GM23338 (cell line): ENCODE measurements at regions not wholly inside any gene's neighbourhood (a gene's known extent, or its start where the extent isn't known, plus 50 kb on each side); places are given as distances from the start of the nearest gene placed in this dataset.
A peak's percentile ranks its signal among the peaks of the same experiment; 100 is the strongest.

Experiments used
- ATAC-seq: fragments of 200-7000 bp; cut with Tn5 transposase; 3 replicates; pipeline ENCODE4 v1.9.1; 2020
- DNase-seq: peaks from one replicate; pipeline ENCODE4 v3.0.0-alpha.2; 2015; ENCODE audit warnings: low spot score
- H2AFZ ChIP-seq: fragments of 200-600 bp; sonication (generic); 2 replicates; pipeline ENCODE4 v1.8.0; 2016; ENCODE audit warnings: antibody characterized with exemption, mild to moderate bottlenecking, moderate library complexity
- H3F3A ChIP-seq: fragments of 200-600 bp; sonication (generic); replicated peaks from 2 replicates; pipeline ENCODE4 v1.8.0; 2017; ENCODE audit warnings: antibody characterized with exemption, mixed run types, low read depth
- H3K27ac ChIP-seq: fragments of 200-600 bp; sonication (generic); 2 replicates; pipeline ENCODE4 v1.6.1; 2016; ENCODE audit warnings: low read depth
- H3K27me3 ChIP-seq: fragments of 200-600 bp; sonication (generic); 2 replicates; pipeline ENCODE4 v1.8.0; 2016; ENCODE audit warnings: mild to moderate bottlenecking, mixed run types, moderate library complexity; ENCODE audit not compliant: insufficient read depth
- H3K36me3 ChIP-seq: fragments of 200-600 bp; sonication (generic); 2 replicates; pipeline ENCODE4 v1.8.0; 2016; ENCODE audit warnings: mild to moderate bottlenecking; ENCODE audit not compliant: insufficient read depth
- H3K4me1 ChIP-seq: fragments of 200-600 bp; sonication (generic); 2 replicates; pipeline ENCODE4 v1.8.0; 2016; ENCODE audit warnings: mild to moderate bottlenecking, moderate library complexity; ENCODE audit not compliant: insufficient read depth
- H3K4me2 ChIP-seq: fragments of 200-600 bp; sonication (generic); 2 replicates; pipeline ENCODE4 v1.7.1; 2017; ENCODE audit warnings: mixed run types
- H3K4me3 ChIP-seq: fragments of 200-600 bp; sonication (generic); 2 replicates; pipeline ENCODE4 v1.6.1; 2016; ENCODE audit warnings: mixed run types
- H3K79me2 ChIP-seq: fragments of 200-600 bp; sonication (generic); replicated peaks from 2 replicates; pipeline ENCODE4 v1.8.0; 2017; ENCODE audit warnings: mild to moderate bottlenecking; ENCODE audit not compliant: insufficient read depth
- H3K9me2 ChIP-seq: fragments of 200-600 bp; sonication (generic); 2 replicates; pipeline ENCODE4 v1.8.0; 2017; ENCODE audit not compliant: insufficient read depth
- H4K20me1 ChIP-seq: fragments of 200-600 bp; sonication (generic); replicated peaks from 2 replicates; pipeline ENCODE4 v1.8.0; 2017; ENCODE audit warnings: mild to moderate bottlenecking; ENCODE audit not compliant: insufficient read depth
- H3K27ac Mint-ChIP-seq: 2 replicates; pipeline ENCODE4 v1.8.0; 2020; ENCODE audit warnings: inconsistent platforms, mild to moderate bottlenecking, moderate library complexity, mixed read lengths
- H3K27me3 Mint-ChIP-seq: 3 replicates; pipeline ENCODE4 v1.8.0; 2022; ENCODE audit warnings: low read depth, mild to moderate bottlenecking, moderate library complexity, mixed read lengths, inconsistent platforms; ENCODE audit not compliant: insufficient read depth, poor library complexity
- H3K36me3 Mint-ChIP-seq: 3 replicates; pipeline ENCODE4 v1.8.0; 2021; ENCODE audit warnings: low read depth, mild to moderate bottlenecking, inconsistent platforms, moderate library complexity, mixed read lengths
- H3K4me1 Mint-ChIP-seq: 3 replicates; pipeline ENCODE4 v1.8.0; 2020; ENCODE audit warnings: mild to moderate bottlenecking, inconsistent platforms, mixed read lengths
- H3K4me3 Mint-ChIP-seq: 3 replicates; pipeline ENCODE4 v1.8.0; 2021; ENCODE audit warnings: moderate library complexity, mild to moderate bottlenecking, inconsistent platforms, mixed read lengths
- H3K9me3 Mint-ChIP-seq: 3 replicates; pipeline ENCODE4 v1.8.0; 2020; ENCODE audit warnings: moderate library complexity, mild to moderate bottlenecking, inconsistent platforms, mixed read lengths
- CREB1 ChIP-seq: fragments of 250-450 bp; sonication (Bioruptor Pico); IDR thresholded peaks from 2 replicates; pipeline ENCODE4 v1.5.0; 2020; ENCODE audit warnings: low read depth, mild to moderate bottlenecking, moderate library complexity
- CTCF ChIP-seq, 2 experiments: fragments of 200-600 bp in 1 of 2; sonication (generic) in 1 of 2; conservative IDR thresholded peaks; 2 replicates each; pipeline versions ENCODE4 v1.5.1 to v1.6.1; 2016 to 2017; ENCODE audit warnings: antibody characterized with exemption in 2 of 2, low read depth in 2 of 2, mild to moderate bottlenecking in 2 of 2, moderate library complexity in 1 of 2
- EZH2 ChIP-seq: fragments of 200-600 bp; sonication (generic); IDR thresholded peaks from one replicate; pipeline ENCODE4 v1.8.0; 2017; ENCODE audit warnings: antibody characterized with exemption, mild to moderate bottlenecking, low read depth; ENCODE audit not compliant: unreplicated experiment
- EZH2phosphoT487 ChIP-seq: fragments of 200-600 bp; sonication (generic); IDR thresholded peaks from one replicate; pipeline ENCODE4 v1.8.1; 2018; ENCODE audit warnings: antibody characterized with exemption; ENCODE audit not compliant: unreplicated experiment
- JUNB ChIP-seq: IDR thresholded peaks from one replicate; pipeline ENCODE4 v1.6.1; 2016; ENCODE audit warnings: antibody characterized with exemption; ENCODE audit not compliant: unreplicated experiment
- NANOG ChIP-seq: IDR thresholded peaks from 2 replicates; pipeline ENCODE4 v1.6.1; 2016; ENCODE audit warnings: antibody characterized with exemption, borderline replicate concordance
- POLR2AphosphoS5 ChIP-seq: IDR thresholded peaks from 2 replicates; pipeline ENCODE4 v1.6.1; 2016; ENCODE audit warnings: antibody characterized with exemption, low read depth
- STAT1 ChIP-seq: IDR thresholded peaks from one replicate; pipeline ENCODE4 v1.6.1; 2016; ENCODE audit warnings: antibody characterized with exemption; ENCODE audit not compliant: unreplicated experiment
- ZNF114 ChIP-seq: fragments of 250-450 bp; sonication (Bioruptor Pico); IDR thresholded peaks from 2 replicates; pipeline ENCODE4 v1.5.0; 2020; ENCODE audit warnings: mild to moderate bottlenecking, moderate library complexity
- ZNF331 ChIP-seq: fragments of 250-450 bp; sonication (Bioruptor Pico); IDR thresholded peaks from 2 replicates; pipeline ENCODE4 v1.5.0; 2020; ENCODE audit warnings: low read depth, mild to moderate bottlenecking, moderate library complexity
- TF ChIP-seq, protein P1 (sequence below): fragments of 250-450 bp; sonication (Bioruptor Pico); IDR thresholded peaks from 2 replicates; pipeline ENCODE4 v1.5.0; 2020; ENCODE audit warnings: mild to moderate bottlenecking, moderate library complexity
- TF ChIP-seq, protein P2 (sequence below): IDR thresholded peaks from 2 replicates; pipeline ENCODE4 v1.6.1; 2016; ENCODE audit warnings: antibody characterized with exemption
- TF ChIP-seq, protein P3 (sequence below): IDR thresholded peaks from one replicate; pipeline ENCODE4 v1.6.1; 2018; ENCODE audit warnings: antibody characterized with exemption; ENCODE audit not compliant: unreplicated experiment

DNA sequence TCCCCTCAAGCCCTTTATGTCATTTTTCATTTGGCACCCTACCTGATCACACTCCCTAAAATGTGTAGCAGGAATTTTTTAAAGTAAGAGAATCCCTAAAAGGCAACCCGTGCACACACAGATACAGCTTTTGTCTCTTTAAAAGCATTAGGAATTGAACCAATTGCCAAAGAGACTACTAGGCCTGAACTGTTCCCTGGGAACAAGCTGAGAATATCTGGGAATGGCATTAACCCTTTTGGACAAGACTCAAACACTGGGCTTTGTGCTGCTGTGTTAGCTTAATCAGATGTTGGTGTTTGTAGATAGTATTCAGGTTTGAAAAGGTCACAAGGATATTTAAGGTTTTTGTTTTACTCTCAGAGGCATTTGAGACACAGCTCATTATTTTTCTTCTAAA, 414.4 kb upstream of the PDZRN3 start:
- Histone ChIP-seq H3K36me3 (no peaks in the 10 kb centered on the region), H3K4me2 (no peak overlapping the region), H3K79me2 (no peaks in the 10 kb centered on the region), H2AFZ (no peak overlapping the region; the same call in 1 of the 2 replicates), H4K20me1 (no peaks in the 10 kb centered on the region), H3K27me3 (no peaks in the 10 kb centered on the region), H3K4me1 (no peaks in the 10 kb centered on the region; the same call in 1 of the 2 replicates), H3F3A (no peaks in the 10 kb centered on the region), H3K9me2 (peaks cover 7% of the 10 kb centered on the region; the same call in 1 of the 2 replicates), H3K4me3 (no peak overlapping the region), H3K27ac (no peak overlapping the region)
- Mint-ChIP-seq H3K27ac (0 out of 2 replicates have a peak overlapping the region, but pooled peaks have one; percentile 9), H3K36me3 (no peaks in the 10 kb centered on the region), H3K27me3 (no peaks in the 10 kb centered on the region), H3K4me1 (peaks cover 4% of the 10 kb centered on the region; the same call in 2 of the 3 replicates), H3K9me3 (no peaks in the 10 kb centered on the region), H3K4me3 (no peak overlapping the region)
- DNase-seq (no peak), ATAC-seq (no peak)
- no peak for TF ChIP-seq ZNF114 (CRISPR knock-in tag)
- no peak for TF ChIP-seq POLR2AphosphoS5
- TF ChIP-seq, protein P1, sequence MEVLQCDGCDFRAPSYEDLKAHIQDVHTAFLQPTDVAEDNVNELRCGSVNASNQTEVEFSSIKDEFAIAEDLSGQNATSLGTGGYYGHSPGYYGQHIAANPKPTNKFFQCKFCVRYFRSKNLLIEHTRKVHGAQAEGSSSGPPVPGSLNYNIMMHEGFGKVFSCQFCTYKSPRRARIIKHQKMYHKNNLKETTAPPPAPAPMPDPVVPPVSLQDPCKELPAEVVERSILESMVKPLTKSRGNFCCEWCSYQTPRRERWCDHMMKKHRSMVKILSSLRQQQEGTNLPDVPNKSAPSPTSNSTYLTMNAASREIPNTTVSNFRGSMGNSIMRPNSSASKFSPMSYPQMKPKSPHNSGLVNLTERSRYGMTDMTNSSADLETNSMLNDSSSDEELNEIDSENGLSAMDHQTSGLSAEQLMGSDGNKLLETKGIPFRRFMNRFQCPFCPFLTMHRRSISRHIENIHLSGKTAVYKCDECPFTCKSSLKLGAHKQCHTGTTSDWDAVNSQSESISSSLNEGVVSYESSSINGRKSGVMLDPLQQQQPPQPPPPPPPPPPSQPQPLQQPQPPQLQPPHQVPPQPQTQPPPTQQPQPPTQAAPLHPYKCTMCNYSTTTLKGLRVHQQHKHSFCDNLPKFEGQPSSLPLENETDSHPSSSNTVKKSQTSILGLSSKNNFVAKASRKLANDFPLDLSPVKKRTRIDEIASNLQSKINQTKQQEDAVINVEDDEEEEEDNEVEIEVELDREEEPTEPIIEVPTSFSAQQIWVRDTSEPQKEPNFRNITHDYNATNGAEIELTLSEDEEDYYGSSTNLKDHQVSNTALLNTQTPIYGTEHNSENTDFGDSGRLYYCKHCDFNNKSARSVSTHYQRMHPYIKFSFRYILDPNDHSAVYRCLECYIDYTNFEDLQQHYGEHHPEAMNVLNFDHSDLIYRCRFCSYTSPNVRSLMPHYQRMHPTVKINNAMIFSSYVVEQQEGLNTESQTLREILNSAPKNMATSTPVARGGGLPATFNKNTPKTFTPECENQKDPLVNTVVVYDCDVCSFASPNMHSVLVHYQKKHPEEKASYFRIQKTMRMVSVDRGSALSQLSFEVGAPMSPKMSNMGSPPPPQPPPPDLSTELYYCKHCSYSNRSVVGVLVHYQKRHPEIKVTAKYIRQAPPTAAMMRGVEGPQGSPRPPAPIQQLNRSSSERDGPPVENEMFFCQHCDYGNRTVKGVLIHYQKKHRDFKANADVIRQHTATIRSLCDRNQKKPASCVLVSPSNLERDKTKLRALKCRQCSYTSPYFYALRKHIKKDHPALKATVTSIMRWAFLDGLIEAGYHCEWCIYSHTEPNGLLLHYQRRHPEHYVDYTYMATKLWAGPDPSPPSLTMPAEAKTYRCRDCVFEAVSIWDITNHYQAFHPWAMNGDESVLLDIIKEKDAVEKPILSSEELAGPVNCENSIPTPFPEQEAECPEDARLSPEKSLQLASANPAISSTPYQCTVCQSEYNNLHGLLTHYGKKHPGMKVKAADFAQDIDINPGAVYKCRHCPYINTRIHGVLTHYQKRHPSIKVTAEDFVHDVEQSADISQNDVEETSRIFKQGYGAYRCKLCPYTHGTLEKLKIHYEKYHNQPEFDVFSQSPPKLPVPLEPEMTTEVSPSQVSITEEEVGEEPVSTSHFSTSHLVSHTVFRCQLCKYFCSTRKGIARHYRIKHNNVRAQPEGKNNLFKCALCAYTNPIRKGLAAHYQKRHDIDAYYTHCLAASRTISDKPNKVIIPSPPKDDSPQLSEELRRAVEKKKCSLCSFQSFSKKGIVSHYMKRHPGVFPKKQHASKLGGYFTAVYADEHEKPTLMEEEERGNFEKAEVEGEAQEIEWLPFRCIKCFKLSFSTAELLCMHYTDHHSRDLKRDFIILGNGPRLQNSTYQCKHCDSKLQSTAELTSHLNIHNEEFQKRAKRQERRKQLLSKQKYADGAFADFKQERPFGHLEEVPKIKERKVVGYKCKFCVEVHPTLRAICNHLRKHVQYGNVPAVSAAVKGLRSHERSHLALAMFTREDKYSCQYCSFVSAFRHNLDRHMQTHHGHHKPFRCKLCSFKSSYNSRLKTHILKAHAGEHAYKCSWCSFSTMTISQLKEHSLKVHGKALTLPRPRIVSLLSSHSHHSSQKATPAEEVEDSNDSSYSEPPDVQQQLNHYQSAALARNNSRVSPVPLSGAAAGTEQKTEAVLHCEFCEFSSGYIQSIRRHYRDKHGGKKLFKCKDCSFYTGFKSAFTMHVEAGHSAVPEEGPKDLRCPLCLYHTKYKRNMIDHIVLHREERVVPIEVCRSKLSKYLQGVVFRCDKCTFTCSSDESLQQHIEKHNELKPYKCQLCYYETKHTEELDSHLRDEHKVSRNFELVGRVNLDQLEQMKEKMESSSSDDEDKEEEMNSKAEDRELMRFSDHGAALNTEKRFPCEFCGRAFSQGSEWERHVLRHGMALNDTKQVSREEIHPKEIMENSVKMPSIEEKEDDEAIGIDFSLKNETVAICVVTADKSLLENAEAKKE = no peak
- TF ChIP-seq ZNF331 (CRISPR knock-in tag) = no peak
- TF ChIP-seq EZH2 = no peak
- TF ChIP-seq, protein P2, sequence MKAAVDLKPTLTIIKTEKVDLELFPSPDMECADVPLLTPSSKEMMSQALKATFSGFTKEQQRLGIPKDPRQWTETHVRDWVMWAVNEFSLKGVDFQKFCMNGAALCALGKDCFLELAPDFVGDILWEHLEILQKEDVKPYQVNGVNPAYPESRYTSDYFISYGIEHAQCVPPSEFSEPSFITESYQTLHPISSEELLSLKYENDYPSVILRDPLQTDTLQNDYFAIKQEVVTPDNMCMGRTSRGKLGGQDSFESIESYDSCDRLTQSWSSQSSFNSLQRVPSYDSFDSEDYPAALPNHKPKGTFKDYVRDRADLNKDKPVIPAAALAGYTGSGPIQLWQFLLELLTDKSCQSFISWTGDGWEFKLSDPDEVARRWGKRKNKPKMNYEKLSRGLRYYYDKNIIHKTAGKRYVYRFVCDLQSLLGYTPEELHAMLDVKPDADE = no peak
- TF ChIP-seq STAT1 = no peak
- TF ChIP-seq NANOG = no peak
- no peak for TF ChIP-seq EZH2phosphoT487
- TF ChIP-seq CTCF (conservative IDR thresholded peaks at IDR 0.05; ENCODE audit: low read depth in 2 of 2) = no peak
- TF ChIP-seq, protein P3, sequence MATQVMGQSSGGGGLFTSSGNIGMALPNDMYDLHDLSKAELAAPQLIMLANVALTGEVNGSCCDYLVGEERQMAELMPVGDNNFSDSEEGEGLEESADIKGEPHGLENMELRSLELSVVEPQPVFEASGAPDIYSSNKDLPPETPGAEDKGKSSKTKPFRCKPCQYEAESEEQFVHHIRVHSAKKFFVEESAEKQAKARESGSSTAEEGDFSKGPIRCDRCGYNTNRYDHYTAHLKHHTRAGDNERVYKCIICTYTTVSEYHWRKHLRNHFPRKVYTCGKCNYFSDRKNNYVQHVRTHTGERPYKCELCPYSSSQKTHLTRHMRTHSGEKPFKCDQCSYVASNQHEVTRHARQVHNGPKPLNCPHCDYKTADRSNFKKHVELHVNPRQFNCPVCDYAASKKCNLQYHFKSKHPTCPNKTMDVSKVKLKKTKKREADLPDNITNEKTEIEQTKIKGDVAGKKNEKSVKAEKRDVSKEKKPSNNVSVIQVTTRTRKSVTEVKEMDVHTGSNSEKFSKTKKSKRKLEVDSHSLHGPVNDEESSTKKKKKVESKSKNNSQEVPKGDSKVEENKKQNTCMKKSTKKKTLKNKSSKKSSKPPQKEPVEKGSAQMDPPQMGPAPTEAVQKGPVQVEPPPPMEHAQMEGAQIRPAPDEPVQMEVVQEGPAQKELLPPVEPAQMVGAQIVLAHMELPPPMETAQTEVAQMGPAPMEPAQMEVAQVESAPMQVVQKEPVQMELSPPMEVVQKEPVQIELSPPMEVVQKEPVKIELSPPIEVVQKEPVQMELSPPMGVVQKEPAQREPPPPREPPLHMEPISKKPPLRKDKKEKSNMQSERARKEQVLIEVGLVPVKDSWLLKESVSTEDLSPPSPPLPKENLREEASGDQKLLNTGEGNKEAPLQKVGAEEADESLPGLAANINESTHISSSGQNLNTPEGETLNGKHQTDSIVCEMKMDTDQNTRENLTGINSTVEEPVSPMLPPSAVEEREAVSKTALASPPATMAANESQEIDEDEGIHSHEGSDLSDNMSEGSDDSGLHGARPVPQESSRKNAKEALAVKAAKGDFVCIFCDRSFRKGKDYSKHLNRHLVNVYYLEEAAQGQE = no peak
- TF ChIP-seq CREB1 (CRISPR knock-in tag) = no peak
- no peak for TF ChIP-seq JUNB
